ENCODE measurements at regions not wholly inside any gene's neighbourhood (a gene's known extent, or its start where the extent isn't known, plus 50 kb on each side); places are given as distances from the start of the nearest gene placed in this dataset.

GRCh38 chr6:154606860-154607259 is 96.4 kb upstream of the CNKSR3 start:
- DNase-seq = no peak
- TF ChIP-seq CTCF (IDR thresholded peaks at IDR 0.05) = no peak
- Mint-ChIP-seq H3K27ac (peak overlapping the region; percentile 17), H3K4me3 (no peak overlapping the region), H3K27me3 (ENCODE audit: low read depth, poor library complexity) (peaks cover 5% of the 10 kb centered on the region), H3K9me3 (no peaks in the 10 kb centered on the region), H3K36me3 (ENCODE audit: low read depth) (no peaks in the 10 kb centered on the region), H3K4me1 (peaks cover 25% of the 10 kb centered on the region)

- no peak overlapping the region for H3K4me3 Mint-ChIP-seq
- no peak for TF ChIP-seq CTCF (IDR thresholded peaks at IDR 0.05)
- no peaks in the 10 kb centered on the region for H3K27me3 Mint-ChIP-seq (ENCODE audit: low read depth, poor library complexity)
These were observed 100.8 kb upstream of the CNKSR3 start for GRCh38 chr6:154611241-154611640.

GRCh38 chr6:154611847-154612246 is 101.4 kb upstream of the CNKSR3 start:
- DNase-seq = no peak
- H3K27me3 Mint-ChIP-seq (ENCODE audit: low read depth, poor library complexity) = no peaks in the 10 kb centered on the region
- H3K4me3 Mint-ChIP-seq = no peak overlapping the region
- no peaks in the 10 kb centered on the region for H3K9me3 Mint-ChIP-seq
- TF ChIP-seq CTCF (IDR thresholded peaks at IDR 0.05) = no peak
- H3K36me3 Mint-ChIP-seq (ENCODE audit: low read depth) = no peaks in the 10 kb centered on the region
- no peak overlapping the region for H3K27ac Mint-ChIP-seq
- peaks cover 13% of the 10 kb centered on the region for H3K4me1 Mint-ChIP-seq

More at GRCh38 chr6:154611241-154611640, 100.8 kb upstream of the CNKSR3 start:
- H3K9me3 Mint-ChIP-seq = no peaks in the 10 kb centered on the region
- DNase-seq = no peak
- no peak overlapping the region for H3K27ac Mint-ChIP-seq
- H3K36me3 Mint-ChIP-seq (ENCODE audit: low read depth) = no peaks in the 10 kb centered on the region
- peaks cover 19% of the 10 kb centered on the region for H3K4me1 Mint-ChIP-seq

- no peak for TF ChIP-seq CTCF (IDR thresholded peaks at IDR 0.05)
These were observed 102.7 kb upstream of the CNKSR3 start for GRCh38 chr6:154613137-154613676.

GRCh38 chr6:154614101-154614500 is 103.6 kb upstream of the CNKSR3 start:
- no peak for TF ChIP-seq CTCF (IDR thresholded peaks at IDR 0.05)
- H3K27me3 Mint-ChIP-seq (ENCODE audit: low read depth, poor library complexity) = peaks cover 4% of the 10 kb centered on the region
- no peaks in the 10 kb centered on the region for H3K36me3 Mint-ChIP-seq (ENCODE audit: low read depth)
- H3K9me3 Mint-ChIP-seq = no peaks in the 10 kb centered on the region
- H3K4me1 Mint-ChIP-seq = peaks cover 4% of the 10 kb centered on the region
- no peak overlapping the region for H3K4me3 Mint-ChIP-seq
- no peak for DNase-seq
- no peak overlapping the region for H3K27ac Mint-ChIP-seq

More at GRCh38 chr6:154613137-154613676, 102.7 kb upstream of the CNKSR3 start:
- Mint-ChIP-seq H3K9me3 (no peaks in the 10 kb centered on the region), H3K27ac (no peak overlapping the region), H3K36me3 (ENCODE audit: low read depth) (no peaks in the 10 kb centered on the region), H3K27me3 (ENCODE audit: low read depth, poor library complexity) (no peaks in the 10 kb centered on the region), H3K4me1 (peaks cover 4% of the 10 kb centered on the region), H3K4me3 (no peak overlapping the region)
- DNase-seq = no peak

GRCh38 chr6:154614641-154615040 is 104.2 kb upstream of the CNKSR3 start:
- TF ChIP-seq CTCF (IDR thresholded peaks at IDR 0.05) = no peak
- Mint-ChIP-seq H3K9me3 (no peaks in the 10 kb centered on the region), H3K4me3 (no peak overlapping the region), H3K36me3 (ENCODE audit: low read depth) (no peaks in the 10 kb centered on the region), H3K4me1 (peaks cover 4% of the 10 kb centered on the region), H3K27ac (no peak overlapping the region), H3K27me3 (ENCODE audit: low read depth, poor library complexity) (peaks cover 4% of the 10 kb centered on the region)
- no peak for DNase-seq
